ENCODE measurements at regions not wholly inside any gene's neighbourhood (a gene's known extent, or its start where the extent isn't known, plus 50 kb on each side); places are given as distances from the start of the nearest gene placed in this dataset.
"Not testable (repeated sequence)": the region's sequence is repeated elsewhere in the genome, so short reads cannot be mapped to it uniquely, and the experiment has no call there.

- TF ChIP-seq, protein P1, sequence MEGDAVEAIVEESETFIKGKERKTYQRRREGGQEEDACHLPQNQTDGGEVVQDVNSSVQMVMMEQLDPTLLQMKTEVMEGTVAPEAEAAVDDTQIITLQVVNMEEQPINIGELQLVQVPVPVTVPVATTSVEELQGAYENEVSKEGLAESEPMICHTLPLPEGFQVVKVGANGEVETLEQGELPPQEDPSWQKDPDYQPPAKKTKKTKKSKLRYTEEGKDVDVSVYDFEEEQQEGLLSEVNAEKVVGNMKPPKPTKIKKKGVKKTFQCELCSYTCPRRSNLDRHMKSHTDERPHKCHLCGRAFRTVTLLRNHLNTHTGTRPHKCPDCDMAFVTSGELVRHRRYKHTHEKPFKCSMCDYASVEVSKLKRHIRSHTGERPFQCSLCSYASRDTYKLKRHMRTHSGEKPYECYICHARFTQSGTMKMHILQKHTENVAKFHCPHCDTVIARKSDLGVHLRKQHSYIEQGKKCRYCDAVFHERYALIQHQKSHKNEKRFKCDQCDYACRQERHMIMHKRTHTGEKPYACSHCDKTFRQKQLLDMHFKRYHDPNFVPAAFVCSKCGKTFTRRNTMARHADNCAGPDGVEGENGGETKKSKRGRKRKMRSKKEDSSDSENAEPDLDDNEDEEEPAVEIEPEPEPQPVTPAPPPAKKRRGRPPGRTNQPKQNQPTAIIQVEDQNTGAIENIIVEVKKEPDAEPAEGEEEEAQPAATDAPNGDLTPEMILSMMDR (IDR thresholded peaks at IDR 0.05; ENCODE audit: borderline replicate concordance, extremely low read depth, low read length, poor library complexity, severe bottlenecking) = not testable (repeated sequence)
- not testable (repeated sequence) for TF ChIP-seq EZH2 (IDR thresholded peaks at IDR 0.05; ENCODE audit: borderline replicate concordance, low read depth, low read length, severe bottlenecking)
These were observed 61.3 kb downstream of the RBMXL2 start for GRCh38 chr11:7150104-7150503.
